ENCODE measurements at regions not wholly inside any gene's neighbourhood (a gene's known extent, or its start where the extent isn't known, plus 50 kb on each side); places are given as distances from the start of the nearest gene placed in this dataset.

GRCh38 chr10:120749072-120749471 is 102.1 kb upstream of the WDR11 start:
- DNase-seq (ENCODE audit: low spot score), result no peak
- TF ChIP-seq CTCF (IDR thresholded peaks at IDR 0.05; ENCODE audit: extremely low read depth, missing control alignments), result no peak

- no peak for DNase-seq (ENCODE audit: low spot score)
- no peak for TF ChIP-seq CTCF (IDR thresholded peaks at IDR 0.05; ENCODE audit: extremely low read depth, missing control alignments)
Measured at GRCh38 chr10:120749856-120750566, 101.2 kb upstream of the WDR11 start.

- DNase-seq (ENCODE audit: low spot score), result no peak
- TF ChIP-seq CTCF (IDR thresholded peaks at IDR 0.05; ENCODE audit: extremely low read depth, missing control alignments), result no peak
Measured at GRCh38 chr10:120755771-120756170, 95.4 kb upstream of the WDR11 start.

- TF ChIP-seq CTCF (IDR thresholded peaks at IDR 0.05; ENCODE audit: extremely low read depth, missing control alignments), result no peak
- no peak for DNase-seq (ENCODE audit: low spot score)
Measured at GRCh38 chr10:120760253-120760652, 90.9 kb upstream of the WDR11 start.

GRCh38 chr10:120761951-120762350 is 89.2 kb upstream of the WDR11 start:
- no peak for DNase-seq (ENCODE audit: low spot score)
- TF ChIP-seq CTCF (IDR thresholded peaks at IDR 0.05; ENCODE audit: extremely low read depth, missing control alignments), result no peak

GRCh38 chr10:120765226-120765803 is 85.8 kb upstream of the WDR11 start:
- no peak for DNase-seq (ENCODE audit: low spot score)
- TF ChIP-seq CTCF (IDR thresholded peaks at IDR 0.05; ENCODE audit: extremely low read depth, missing control alignments), result no peak

GRCh38 chr10:120768227-120768626 is 82.9 kb upstream of the WDR11 start:
- TF ChIP-seq CTCF (IDR thresholded peaks at IDR 0.05; ENCODE audit: extremely low read depth, missing control alignments), result no peak
- DNase-seq (ENCODE audit: low spot score), result no peak
